GM21619 (cell line): ENCODE measurements at regions not wholly inside any gene's neighbourhood (a gene's known extent, or its start where the extent isn't known, plus 50 kb on each side); places are given as distances from the start of the nearest gene placed in this dataset.

Source experiments
- ATAC-seq: cut with Tn5 transposase; IDR thresholded peaks from one replicate; pipeline ENCODE4 v1.9.1; 2021; ENCODE audit not compliant: unreplicated experiment

DNA sequence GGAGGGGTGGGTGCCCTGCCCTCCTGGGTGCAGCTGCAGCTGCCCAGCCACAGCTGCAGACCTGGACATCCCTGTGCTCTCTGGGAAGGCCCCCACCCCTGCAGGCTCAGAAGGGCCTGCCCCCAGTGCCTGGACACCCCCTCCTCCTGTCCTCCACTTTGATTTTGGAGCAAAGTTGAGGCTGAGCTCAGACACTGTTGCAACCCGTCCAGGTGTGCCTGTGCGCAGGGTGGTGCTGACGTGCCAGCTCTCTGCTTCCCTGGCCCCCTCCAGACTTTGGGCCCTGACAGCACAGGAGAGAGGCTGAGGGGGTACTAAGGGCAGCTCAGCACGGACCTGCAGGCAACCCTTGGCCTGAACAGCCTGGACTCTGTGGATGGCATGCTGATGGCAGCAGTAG lies 750.3 kb downstream of the ARAP2 start:
- ATAC-seq: no peak

DNA sequence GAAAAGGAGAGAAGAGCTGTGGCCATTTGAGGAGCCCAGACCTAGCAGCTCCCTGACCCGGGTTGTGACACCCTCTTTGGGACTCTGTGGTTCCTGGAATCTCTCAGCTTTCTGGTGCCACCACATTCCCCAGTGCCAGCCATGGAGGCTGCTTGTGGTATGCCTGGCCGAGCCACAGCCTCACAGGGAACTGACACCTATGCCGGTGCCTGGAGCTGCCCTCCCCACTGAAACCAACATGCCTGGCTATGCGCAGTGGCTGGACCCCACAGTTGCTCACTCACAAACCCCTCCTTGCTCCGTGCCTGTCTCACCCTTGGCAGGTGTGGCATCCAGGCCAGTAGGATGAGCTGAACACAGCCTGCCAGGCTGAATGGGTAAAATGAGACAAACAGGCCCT lies 749.4 kb downstream of the ARAP2 start:
- no peak for ATAC-seq

DNA sequence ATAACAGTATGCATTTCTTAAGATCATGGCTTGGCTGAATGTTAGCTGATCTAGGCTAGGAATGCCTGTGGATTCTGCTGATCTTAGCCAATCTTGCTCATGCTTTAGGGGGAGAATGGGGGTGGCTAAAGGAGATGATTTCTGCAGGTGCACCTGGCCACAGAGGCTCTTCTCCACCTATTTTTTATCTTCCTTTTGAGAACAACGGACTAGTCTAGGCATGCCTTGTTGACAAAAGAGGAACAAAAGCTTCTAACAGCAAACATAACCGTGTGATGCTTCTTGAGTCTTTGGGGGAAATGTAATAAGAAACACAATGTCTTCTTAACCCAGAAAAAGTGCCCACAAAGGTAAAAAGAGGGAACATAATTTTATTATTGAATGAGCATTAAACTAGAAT lies 743.5 kb downstream of the ARAP2 start:
- ATAC-seq: no peak

DNA sequence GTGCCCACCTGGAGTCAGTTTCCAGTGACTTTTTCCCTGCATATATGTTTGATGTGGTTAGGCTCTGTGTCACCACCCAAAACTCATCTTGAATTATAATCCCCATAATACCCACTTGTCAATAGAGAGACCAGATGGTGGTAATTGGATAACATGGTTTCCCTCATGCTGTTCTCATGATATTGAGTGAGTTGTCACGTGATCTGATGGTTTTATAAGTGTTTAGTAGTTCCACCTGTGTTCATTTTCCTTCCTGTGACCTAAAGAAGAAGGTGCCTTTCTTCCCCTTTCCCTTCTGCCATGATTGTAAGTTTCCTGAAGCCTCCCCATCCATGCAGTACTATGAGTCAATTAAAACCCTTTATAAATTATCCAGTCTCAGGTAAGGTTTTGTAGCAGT lies 740.9 kb downstream of the ARAP2 start:
- no peak for ATAC-seq

DNA sequence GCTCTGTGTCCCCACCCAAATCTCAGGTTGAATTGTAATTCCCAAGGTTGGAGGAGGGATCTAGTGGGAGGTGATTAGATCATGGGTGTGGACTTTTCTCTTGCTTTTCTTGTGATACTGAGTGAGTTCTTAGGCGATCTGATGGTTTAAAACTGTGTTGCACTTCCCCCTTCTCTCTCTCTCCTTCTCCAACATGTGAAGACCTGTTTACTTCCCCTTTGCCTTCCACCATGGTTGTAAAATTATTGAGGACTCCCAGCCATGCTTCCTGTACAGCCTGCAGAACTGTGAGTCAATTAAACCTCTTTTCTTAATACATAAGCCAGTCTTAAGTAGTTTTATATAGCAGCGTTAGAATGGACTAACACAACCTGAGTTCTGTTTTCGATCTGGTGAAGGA lies 738.2 kb downstream of the ARAP2 start:
- no peak for ATAC-seq

DNA sequence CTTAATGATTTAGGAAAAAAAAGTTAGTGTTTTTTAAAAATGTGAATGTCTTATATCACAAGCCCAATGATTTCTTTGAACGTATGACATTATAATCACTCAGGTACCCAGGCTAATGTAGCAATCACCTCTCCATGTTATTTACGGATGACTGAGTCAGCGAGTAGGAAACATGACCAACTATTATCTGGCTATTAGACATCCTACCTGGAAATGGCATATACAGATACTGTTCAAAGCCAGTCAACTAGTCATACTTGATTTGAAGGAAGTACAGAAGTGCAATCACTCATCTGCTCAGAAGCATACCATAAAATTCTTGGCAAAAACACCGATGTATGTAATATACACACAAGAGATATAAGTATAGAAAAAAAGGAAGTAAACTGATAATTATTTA lies 732.5 kb downstream of the ARAP2 start:
- ATAC-seq: no peak

DNA sequence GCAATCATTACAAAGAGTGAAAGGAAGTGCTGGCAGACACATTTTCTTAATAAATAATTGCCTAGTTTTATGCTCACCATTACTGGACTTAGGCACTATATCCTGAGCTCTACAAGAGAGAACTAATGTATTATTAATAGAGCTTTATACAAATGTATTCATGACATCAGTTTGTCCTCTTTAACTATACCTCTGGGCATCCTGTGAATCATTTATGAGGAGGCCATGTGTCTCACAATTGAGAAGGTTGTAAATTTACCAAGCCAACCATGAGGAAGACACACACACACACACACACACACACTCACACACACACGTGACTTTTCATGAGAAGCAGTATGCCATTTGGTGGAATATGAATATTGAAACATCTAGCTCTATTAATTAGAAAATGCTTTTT lies 728.2 kb downstream of the ARAP2 start:
- ATAC-seq: no peak

DNA sequence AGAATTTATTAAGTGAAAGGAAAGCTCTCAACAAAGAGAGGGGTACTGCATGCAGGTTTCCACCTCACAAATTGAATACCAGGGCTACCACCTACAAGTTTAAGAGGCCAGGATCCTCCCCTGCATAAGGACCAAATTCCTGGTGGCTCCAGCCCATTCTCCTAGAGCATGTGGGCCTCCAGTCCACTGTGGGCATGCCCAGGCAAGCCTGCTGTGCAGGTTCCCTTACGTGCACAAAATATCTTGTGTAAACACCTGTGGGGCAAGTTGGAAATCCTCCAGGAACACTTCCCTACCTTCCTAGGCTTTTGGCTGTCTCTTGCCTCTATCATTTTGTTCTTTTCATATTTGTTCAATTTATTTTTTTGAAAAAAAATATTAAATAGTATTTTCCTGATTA lies 724.3 kb downstream of the ARAP2 start:
- no peak for ATAC-seq

DNA sequence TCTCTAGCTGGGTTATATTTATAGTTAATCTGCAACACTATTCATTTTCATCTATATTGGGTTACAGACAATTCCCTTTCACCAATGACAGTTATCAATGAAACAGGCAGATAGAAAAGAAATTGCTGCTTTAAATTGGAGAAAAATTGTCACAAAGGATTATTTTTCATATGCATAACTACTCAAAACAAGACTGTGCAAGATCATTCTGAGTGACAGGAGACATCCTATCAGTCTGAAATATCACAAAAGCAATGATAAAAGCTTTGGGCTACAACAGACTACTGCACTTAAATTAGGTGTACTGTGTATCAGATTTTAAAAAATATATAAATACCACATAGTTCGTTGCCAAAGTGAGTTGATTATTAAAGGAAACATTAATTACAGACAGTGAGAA lies 722.6 kb downstream of the ARAP2 start:
- no peak for ATAC-seq

DNA sequence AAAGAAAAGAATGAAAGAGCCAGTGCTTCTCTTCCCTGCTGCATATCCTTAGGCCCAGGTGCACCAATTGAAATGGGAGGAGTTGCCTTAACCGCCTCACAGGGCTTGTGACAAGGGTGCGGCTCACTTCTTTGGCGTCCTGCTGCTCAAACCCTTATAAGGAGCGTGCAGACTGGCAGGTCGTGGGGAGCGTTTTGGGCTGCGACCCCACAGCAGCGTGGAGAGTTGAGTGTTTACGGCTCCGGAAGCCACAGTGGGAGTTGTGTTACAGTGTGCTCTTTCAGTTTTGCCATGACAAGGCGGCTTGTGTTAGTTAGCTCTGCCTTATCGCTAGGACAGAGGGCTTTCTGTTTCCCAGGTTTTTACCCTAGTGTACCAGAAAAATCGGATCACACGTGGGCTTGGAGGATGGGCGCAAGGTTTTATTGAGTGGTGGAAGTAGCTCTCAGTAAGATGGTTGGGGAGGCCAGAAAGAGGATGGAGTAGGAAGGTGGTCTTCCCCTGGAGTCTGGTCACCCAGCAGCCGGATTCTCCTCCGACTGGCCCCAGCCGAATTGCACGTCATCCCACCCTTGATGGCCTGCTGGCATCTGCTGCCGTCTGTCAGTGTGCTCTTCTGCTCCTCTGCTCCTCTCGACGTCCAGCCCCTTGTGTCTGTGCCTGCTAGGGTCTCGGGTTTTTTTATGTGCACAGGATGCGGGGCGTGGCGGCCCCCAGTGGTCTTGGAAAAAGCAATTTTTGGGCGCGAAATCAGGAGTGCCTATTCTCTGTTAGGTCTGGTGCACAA lies 718.9 kb downstream of the ARAP2 start:
- ATAC-seq: no peak

DNA sequence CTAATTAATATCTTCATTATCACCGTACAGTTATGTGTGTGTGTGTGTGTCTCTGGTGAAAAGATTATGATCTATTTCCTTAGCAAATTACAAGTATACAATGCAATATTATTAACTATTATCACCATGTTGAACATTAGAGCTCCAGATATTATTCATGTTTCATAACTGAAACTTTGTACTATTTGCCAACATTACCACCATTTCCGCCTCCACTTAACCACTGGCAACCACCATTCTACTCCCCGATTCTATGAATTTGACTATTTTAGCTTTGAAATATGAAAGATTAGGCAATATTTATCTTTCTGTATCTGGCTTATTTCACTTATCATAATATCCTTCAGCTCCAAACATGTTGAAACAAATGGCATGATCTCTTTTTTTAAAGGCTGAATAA lies 717.9 kb downstream of the ARAP2 start:
- ATAC-seq: no peak

DNA sequence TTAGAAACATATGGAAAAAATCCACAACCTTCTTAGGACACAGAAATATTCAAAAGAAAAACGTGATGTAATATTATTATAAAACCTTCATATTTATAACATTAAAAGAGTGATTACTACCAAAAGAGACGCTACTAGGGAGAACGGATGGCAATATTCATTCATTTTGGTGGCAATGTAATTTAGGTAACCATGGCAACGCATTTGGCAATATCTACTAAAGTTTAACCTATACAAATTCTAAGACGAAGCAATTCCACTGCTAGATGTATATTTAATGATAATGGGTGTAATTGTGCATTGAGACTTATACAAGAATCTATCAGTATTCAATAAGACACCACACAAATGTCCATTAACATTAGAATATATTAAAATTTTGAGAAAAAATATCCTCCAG lies 709.4 kb downstream of the ARAP2 start:
- no peak for ATAC-seq

DNA sequence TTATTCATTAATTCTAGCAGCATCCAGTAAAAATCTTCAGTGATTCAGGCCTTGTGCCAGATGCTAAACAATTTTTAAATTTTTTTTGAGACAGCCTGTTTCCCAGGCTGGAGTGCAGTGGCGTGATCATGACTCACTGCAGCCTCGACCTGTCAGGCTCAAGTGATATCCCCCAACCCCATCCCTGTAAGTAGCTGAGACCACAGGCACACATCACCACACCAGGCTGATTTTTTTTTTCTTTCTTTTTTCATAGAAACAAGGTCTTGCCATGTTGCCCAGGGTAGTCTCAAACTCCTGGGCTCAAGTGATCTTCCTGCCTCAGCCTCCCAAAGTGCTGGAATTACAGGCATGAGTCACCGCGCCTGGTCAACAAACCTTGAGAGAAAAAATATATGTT lies 705.5 kb downstream of the ARAP2 start:
- no peak for ATAC-seq

DNA sequence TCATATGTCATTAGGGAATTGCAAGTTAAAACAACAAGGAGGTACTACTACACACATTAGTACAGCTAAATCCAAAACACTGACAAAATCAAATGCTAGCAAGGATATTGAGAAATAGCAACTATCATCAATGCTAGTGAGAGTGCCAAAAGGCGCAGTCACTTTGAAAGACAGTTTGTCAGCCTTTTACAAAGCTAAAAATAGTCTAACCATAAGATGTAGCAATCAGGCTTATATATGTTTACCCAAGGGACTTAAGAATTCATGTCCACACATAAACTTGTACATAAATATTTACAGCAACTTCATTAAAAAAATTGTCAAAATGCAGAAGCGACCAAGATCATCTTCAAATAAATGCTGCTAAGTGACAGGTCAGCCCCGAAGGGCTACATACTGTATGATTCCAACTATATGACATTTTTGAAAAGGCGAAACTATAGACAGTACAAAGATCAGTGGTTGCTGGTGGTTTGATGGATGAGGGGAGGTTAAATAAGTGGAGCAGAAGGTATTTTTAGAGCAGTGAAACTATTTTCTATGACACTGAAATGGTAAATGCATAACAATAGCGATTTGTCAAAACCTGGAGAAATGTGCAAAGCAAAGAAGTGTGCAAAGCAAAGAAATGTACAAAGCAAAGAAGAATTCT lies 704.8 kb downstream of the ARAP2 start:
- ATAC-seq: no peak

DNA sequence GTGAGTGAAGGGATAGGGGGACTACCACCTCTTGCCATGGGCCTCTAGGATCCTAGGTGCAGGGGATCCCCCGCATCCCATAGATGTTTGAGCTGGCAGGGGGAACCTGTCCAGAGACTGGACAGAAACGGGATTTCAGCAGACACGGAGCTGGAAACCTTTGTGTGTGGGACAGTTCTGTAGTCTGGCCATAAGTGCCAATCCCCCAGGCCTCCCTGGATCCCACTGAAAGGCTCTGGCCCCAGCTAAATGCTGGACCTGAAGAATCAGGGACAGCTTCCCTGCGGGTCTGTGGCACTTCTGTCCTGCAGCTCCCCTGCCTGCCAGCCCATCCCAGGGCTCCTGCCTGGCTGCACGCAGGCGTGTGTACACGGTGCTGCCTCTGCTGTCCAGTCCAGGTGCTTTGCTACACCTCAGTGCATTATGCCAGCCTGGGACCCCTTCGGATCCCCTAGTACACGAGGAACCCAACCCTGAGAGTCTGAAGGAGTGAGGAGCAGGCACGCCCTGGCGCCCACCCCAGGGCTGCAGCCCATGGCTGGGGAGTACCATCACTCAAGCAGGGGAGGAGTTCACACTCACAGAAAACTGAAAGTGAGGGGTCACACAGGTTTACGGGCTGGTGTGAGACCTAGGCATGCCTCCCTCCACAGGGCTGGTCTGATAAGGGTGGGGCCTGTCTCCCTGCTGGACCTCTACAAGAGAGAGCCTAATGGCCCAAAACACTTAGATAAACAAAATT lies 703.0 kb downstream of the ARAP2 start:
- ATAC-seq: no peak

DNA sequence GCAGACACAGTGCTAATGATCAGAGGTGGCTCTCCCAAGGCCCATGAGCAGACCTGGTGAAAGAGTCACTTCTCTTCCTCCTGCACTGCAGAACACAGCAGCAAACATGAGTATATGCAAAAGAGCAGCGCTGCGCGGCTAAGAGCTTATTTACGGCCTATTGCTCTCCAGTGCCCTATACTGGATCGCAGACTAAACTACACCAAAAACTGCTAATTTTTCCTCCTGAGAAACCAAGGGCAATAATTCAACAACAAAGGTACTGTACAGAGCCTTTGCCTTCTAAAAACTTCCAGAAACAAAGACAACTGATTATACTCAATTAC lies 702.5 kb downstream of the ARAP2 start:
- no peak for ATAC-seq

DNA sequence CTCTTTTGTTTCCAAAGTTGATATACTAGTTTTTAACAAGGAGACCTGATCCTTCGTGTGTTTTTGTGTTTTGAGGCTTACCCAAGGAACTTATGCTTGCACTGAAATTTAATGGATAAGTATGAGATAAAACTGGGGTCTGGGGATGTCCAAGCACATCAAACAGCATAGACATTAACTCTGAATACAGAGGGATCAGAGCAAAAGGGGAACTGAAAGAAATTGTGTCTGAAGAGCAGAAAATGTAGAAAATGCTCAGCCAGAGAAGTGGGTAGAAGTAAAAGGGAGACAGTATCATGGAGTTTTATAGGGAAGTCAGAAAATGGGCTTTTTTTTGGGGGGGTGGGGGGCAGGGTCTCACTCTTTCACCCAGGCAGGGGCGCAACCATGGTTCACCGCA lies 695.4 kb downstream of the ARAP2 start:
- ATAC-seq: no peak

DNA sequence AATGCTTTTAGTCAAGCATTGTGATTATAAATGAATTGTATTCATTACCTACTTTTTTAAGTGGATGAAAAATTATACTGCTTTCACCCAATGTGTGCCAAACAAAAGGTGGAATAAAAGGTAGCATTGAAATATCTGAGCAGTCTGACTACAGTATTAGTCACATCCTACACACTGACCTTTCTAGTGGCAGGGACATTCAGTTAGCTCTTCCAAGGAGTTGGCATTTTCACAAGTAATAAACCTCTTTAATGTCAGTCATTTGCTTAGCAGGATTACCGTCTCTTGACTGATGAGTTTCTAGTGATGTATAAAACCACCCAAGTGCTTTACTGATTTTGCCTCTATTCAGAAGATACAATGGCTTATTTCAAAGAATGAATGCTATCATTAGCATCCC lies 687.9 kb downstream of the ARAP2 start:
- ATAC-seq: no peak

DNA sequence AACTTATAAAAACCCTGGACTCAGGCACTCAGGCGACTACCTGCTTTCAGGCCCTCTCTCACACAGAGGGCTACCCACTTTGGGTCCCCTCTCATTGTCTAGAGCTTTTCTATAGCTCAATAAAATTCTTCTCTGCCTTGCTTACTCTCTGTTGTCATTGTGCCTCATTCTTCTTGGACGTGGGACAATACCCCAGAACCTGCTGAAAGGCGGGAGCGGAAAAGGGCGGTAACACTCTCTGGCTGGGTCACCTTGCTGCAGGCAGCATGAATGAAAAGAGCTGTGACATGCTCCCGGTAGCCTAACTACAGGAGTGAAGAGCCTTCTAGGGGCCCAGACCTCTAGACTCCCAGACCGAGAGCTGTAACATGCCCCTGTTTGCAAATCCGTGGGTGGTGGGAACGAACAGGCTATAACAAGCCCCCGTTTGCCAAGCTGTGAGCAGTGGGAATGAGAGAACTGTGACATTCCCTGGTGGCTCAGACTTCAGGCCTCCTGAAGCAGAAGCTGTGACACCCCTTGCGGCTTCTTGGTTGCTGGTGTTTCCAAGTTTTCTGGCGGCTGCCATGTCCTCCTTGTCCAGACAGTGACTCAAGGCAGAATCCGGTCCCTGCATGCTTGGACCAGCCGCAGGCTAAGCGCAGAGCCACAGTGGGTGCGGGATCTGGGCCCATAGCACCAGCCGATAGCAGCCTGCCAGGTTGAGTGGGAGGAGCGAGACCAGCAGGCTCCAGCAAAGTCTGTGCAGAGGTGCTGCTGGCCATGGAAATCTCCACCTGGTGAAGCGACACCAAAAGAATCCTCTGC lies 684.6 kb downstream of the ARAP2 start:
- no peak for ATAC-seq

DNA sequence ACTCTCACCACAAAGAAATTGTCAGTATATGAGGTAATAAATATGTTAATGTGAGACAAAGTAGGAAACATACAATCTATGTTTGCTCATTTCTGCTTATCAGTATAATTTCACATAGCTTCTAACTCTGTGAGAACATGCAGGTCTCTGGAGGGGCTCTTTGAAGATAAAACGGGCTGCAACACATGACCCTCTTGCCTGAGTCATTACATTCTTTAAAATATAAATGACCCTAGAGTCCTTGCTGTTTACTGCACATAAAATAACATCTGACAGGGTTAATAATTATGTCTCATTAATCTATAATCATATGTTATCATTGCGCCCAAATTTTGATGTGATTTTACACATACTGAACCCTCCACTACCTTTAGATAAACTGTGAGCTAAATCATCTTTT lies 681.5 kb downstream of the ARAP2 start:
- ATAC-seq: no peak

DNA sequence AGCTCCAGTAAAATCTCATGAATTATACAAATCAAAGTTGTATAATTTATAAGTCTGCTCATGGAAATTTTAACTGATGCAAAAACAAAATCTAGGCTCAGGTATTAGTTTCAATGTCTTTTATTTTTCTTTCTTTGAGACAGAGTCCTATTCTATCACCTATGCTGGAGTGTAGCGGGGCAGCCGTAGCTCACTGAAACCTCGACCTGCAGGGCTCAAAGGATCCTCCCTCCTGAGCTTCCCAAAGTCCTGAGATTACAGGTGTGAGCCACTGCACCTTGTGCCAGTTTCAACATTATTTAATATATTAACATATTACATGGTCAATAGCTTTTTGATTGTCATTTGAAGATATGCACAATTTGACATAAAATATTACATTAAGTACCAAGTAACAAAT lies 678.7 kb downstream of the ARAP2 start:
- ATAC-seq: no peak

DNA sequence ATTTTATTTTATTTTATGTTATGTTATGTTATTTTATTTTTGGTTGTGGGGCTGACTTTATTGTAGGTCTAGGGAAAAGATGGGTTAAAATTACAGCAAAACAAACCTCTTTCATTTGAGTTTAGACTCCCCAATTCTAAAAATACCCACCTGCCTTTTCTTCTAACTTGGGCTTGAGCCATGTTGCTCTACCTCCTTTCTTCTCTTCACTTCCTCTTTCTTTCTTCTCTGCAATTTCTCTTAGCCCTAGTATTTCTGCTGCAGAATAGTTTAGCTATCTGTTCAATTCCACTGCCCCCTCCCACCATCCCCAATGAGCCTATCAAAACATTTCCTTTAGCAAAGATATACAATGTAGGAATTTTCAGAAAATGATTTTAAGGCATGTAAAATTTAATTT lies 653.3 kb downstream of the ARAP2 start:
- ATAC-seq: no peak
